Panc1 (cell line): ENCODE measurements at regions not wholly inside any gene's neighbourhood (a gene's known extent, or its start where the extent isn't known, plus 50 kb on each side); places are given as distances from the start of the nearest gene placed in this dataset.

ENCODE experiments used
- ATAC-seq: fragments of 200-7000 bp; cut with Tn5 transposase; 2 replicates; pipeline ENCODE4 v1.9.1; 2020; ENCODE audit warnings: mild to moderate bottlenecking, moderate library complexity
- BruUV-seq: library from RNA; stranded (reverse); fragments of 400-500 nt; replicated peaks from 2 replicates; lab custom pipeline; 2021; lab: Mats Ljungman, UMichigan
- CTCF ChIA-PET: fragments of 300-600 bp; sonication (Branson Sonifier 250); formaldehyde crosslinking; loops from one replicate; lab custom pipeline; 2022; ENCODE audit warnings: antibody characterized with exemption; lab: Charles Lee
- POLR2A ChIA-PET: fragments of 300-600 bp; sonication (Branson Sonifier 250); formaldehyde crosslinking; loops from one replicate; lab custom pipeline; 2022; ENCODE audit warnings: antibody characterized with exemption; lab: Charles Lee
- DNase-seq: peaks from one replicate; pipeline ENCODE4 v3.0.0-alpha.2; 2010; ENCODE audit warnings: low read depth, low spot score
- H3K27ac ChIP-seq: 2 replicates; pipeline ENCODE4 v1.5.1; 2011; ENCODE audit warnings: mild to moderate bottlenecking, low read length, inconsistent platforms
- H3K27me3 ChIP-seq: fragments of 200-500 bp; sonication (Bioruptor generic); 2 replicates; pipeline ENCODE4 v1.6.0; 2014; ENCODE audit warnings: low read length, inconsistent platforms; ENCODE audit not compliant: control insufficient read depth, insufficient read depth
- H3K36me3 ChIP-seq: fragments of 200-500 bp; sonication (Bioruptor generic); 2 replicates; pipeline ENCODE4 v1.5.1; 2014; ENCODE audit warnings: inconsistent platforms, mild to moderate bottlenecking, low read length, moderate library complexity; ENCODE audit not compliant: control insufficient read depth, insufficient read depth
- H3K4me1 ChIP-seq: 2 replicates; pipeline ENCODE4 v1.5.1; 2011; ENCODE audit warnings: inconsistent platforms, mild to moderate bottlenecking, low read length, moderate library complexity; ENCODE audit not compliant: control insufficient read depth, insufficient read depth
- H3K4me3 ChIP-seq, 2 experiments: 2 replicates each; pipeline ENCODE4 v1.5.1; 2011 to 2012; ENCODE audit warnings: low read depth in 2 of 2, low read length in 2 of 2, mild to moderate bottlenecking in 2 of 2, inconsistent platforms in 1 of 2, moderate library complexity in 1 of 2
- H3K9me3 ChIP-seq: fragments of 200-500 bp; sonication (Bioruptor generic); 2 replicates; pipeline ENCODE4 v1.5.1; 2014; ENCODE audit warnings: low read depth, mild to moderate bottlenecking, inconsistent platforms, low read length, moderate library complexity; ENCODE audit not compliant: control insufficient read depth, insufficient read depth
- POLR2AphosphoS5 ChIP-seq: IDR thresholded peaks from 2 replicates; pipeline ENCODE4 v1.6.1; 2012; ENCODE audit warnings: mild to moderate bottlenecking, low read depth, low read length, moderate library complexity
- SIN3A ChIP-seq: IDR thresholded peaks from 2 replicates; pipeline ENCODE4 v1.6.1; 2012; ENCODE audit warnings: low read depth, mild to moderate bottlenecking, low read length, moderate library complexity, borderline replicate concordance; ENCODE audit not compliant: insufficient read depth
- TCF7L2 ChIP-seq: IDR thresholded peaks from 2 replicates; pipeline ENCODE4 v1.6.1; 2011; ENCODE audit warnings: mild to moderate bottlenecking, low read depth, low read length, inconsistent platforms
- in situ Hi-C: cut with HindIII; loops from 2 replicates; pipeline ENCODE4 v1.10.0; 2016; ENCODE audit warnings: low sequenced_read_pairs, low pct_unique_long_range_greater_than_20kb
- intact Hi-C: fragments of 100-400 bp; cut with micrococcal nuclease; formaldehyde crosslinking; loops from one replicate; pipeline ENCODE4 v1.10.0; 2022; ENCODE audit not compliant: unreplicated experiment
- TF ChIP-seq, protein P1 (sequence below): fragments of 450-650 bp; IDR thresholded peaks from 2 replicates; pipeline ENCODE4 v1.5.1; 2017; ENCODE audit warnings: mild to moderate bottlenecking
- TF ChIP-seq, protein P2 (sequence below), 2 experiments: IDR thresholded peaks; 2 replicates each; pipeline ENCODE4 v1.6.1; 2011 to 2012; ENCODE audit warnings: low read depth in 2 of 2, control low read depth in 1 of 2, low read length in 1 of 2, mild to moderate bottlenecking in 1 of 2, moderate library complexity in 1 of 2; ENCODE audit not compliant: insufficient read depth in 1 of 2

DNA sequence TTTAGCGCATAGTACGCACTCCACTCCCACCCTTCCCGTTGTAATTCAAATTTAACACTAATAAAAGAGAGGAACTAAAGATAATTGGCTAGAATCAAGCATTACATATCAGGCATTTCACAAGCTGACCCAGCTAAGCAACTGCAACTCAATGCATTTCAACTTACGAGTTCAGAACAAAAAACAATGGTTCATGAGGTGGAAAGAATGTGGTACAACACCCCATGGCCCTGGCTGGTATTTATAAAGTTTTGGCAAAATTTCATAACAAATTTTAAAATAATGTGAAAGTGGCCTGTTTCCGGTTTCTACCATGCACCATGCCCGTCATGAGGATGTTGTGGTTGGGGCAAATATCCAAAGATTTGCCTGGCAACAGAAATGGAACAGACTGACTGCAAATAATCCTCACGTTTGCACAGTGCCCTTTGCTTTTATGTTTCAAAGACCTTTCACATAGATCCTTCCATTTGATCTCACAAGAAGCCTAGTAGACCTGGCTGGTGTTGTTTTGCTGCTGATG, 455.3 kb upstream of the NR2F2 start:
- in situ Hi-C loops, result no loop called here
- Histone ChIP-seq H3K4me3 (no peak overlapping the region), H3K27ac (no peak overlapping the region), H3K4me1 (no peaks in the 10 kb centered on the region), H3K27me3 (no peaks in the 10 kb centered on the region), H3K36me3 (no peaks in the 10 kb centered on the region), H3K9me3 (no peaks in the 10 kb centered on the region)
- intact Hi-C loops, result no loop called here
- TF ChIP-seq SIN3A, result no peak
- TF ChIP-seq TCF7L2, result no peak
- TF ChIP-seq, protein P1, sequence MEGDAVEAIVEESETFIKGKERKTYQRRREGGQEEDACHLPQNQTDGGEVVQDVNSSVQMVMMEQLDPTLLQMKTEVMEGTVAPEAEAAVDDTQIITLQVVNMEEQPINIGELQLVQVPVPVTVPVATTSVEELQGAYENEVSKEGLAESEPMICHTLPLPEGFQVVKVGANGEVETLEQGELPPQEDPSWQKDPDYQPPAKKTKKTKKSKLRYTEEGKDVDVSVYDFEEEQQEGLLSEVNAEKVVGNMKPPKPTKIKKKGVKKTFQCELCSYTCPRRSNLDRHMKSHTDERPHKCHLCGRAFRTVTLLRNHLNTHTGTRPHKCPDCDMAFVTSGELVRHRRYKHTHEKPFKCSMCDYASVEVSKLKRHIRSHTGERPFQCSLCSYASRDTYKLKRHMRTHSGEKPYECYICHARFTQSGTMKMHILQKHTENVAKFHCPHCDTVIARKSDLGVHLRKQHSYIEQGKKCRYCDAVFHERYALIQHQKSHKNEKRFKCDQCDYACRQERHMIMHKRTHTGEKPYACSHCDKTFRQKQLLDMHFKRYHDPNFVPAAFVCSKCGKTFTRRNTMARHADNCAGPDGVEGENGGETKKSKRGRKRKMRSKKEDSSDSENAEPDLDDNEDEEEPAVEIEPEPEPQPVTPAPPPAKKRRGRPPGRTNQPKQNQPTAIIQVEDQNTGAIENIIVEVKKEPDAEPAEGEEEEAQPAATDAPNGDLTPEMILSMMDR, result no peak
- no peak for TF ChIP-seq POLR2AphosphoS5
- TF ChIP-seq, protein P2, sequence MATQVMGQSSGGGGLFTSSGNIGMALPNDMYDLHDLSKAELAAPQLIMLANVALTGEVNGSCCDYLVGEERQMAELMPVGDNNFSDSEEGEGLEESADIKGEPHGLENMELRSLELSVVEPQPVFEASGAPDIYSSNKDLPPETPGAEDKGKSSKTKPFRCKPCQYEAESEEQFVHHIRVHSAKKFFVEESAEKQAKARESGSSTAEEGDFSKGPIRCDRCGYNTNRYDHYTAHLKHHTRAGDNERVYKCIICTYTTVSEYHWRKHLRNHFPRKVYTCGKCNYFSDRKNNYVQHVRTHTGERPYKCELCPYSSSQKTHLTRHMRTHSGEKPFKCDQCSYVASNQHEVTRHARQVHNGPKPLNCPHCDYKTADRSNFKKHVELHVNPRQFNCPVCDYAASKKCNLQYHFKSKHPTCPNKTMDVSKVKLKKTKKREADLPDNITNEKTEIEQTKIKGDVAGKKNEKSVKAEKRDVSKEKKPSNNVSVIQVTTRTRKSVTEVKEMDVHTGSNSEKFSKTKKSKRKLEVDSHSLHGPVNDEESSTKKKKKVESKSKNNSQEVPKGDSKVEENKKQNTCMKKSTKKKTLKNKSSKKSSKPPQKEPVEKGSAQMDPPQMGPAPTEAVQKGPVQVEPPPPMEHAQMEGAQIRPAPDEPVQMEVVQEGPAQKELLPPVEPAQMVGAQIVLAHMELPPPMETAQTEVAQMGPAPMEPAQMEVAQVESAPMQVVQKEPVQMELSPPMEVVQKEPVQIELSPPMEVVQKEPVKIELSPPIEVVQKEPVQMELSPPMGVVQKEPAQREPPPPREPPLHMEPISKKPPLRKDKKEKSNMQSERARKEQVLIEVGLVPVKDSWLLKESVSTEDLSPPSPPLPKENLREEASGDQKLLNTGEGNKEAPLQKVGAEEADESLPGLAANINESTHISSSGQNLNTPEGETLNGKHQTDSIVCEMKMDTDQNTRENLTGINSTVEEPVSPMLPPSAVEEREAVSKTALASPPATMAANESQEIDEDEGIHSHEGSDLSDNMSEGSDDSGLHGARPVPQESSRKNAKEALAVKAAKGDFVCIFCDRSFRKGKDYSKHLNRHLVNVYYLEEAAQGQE (IDR thresholded peaks at IDR 0.05; ENCODE audit: insufficient read depth in 1 of 2, low read depth in 2 of 2, low read length in 1 of 2), result no peak
- POLR2A ChIA-PET, result no interaction called here
- BruUV-seq, result no TSS peak
- no peak for ATAC-seq
- CTCF ChIA-PET, result no interaction called here
- DNase-seq, result no peak

DNA sequence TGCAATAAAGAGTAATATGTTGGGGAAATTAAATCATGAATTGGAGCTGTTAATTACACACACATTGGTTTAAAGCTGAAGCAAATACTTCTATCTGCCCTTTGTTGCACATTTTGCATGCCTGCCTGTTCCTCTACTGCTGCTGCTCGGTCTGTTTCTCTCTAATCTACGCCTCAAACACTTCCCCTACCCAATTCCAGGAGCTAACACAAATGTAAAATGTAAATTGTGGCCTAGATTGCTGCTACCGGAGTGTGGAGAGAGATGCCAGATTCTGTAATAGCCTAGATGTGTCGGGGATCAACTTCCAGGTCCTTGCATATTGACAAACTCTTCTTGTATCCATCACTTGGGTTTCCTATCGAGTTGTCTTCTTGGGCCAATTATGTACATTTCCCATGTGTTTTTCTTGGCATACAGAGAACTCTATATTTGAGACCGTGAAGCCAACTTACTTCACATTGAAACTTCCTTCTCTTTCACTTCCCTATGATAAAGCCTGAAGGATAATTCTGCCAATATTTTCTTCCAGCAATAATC, 450.4 kb upstream of the NR2F2 start:
- ATAC-seq (no peak), DNase-seq (no peak)
- H3K27ac ChIP-seq, result no peak overlapping the region
- H3K4me1 ChIP-seq, result no peaks in the 10 kb centered on the region
- TF ChIP-seq TCF7L2, result no peak
- TF ChIP-seq, protein P1, result no peak
- no peak for TF ChIP-seq SIN3A
- TF ChIP-seq, protein P2 (IDR thresholded peaks at IDR 0.05; ENCODE audit: insufficient read depth in 1 of 2, low read depth in 2 of 2, low read length in 1 of 2), result no peak
- no peak for TF ChIP-seq POLR2AphosphoS5
- no peaks in the 10 kb centered on the region for H3K9me3 ChIP-seq
- BruUV-seq, result no TSS peak
- no peak overlapping the region for H3K4me3 ChIP-seq
- POLR2A ChIA-PET, result no interaction called here
- no peaks in the 10 kb centered on the region for H3K36me3 ChIP-seq
- CTCF ChIA-PET, result no interaction called here
- intact Hi-C loops (no loop called here), in situ Hi-C loops (no loop called here)
- no peaks in the 10 kb centered on the region for H3K27me3 ChIP-seq
